Common myeloid progenitor, CD34-positive (primary cell): ENCODE measurements at regions not wholly inside any gene's neighbourhood (a gene's known extent, or its start where the extent isn't known, plus 50 kb on each side); places are given as distances from the start of the nearest gene placed in this dataset.

Experiments
- CTCF ChIA-PET: fragments of 350-600 bp; sonication (Branson Sonifier 250); formaldehyde crosslinking; loops from one replicate; lab custom pipeline; 2021; ENCODE audit warnings: antibody characterized with exemption; lab: Charles Lee
- POLR2A ChIA-PET: fragments of 350-600 bp; sonication (Branson Sonifier 250); formaldehyde crosslinking; loops from one replicate; lab custom pipeline; 2021; ENCODE audit warnings: antibody characterized with exemption; lab: Charles Lee
- DNase-seq, 3 donors: peaks; one replicate each; pipeline versions ENCODE4 v3.0.0 to v3.0.0-alpha.2; 2013
- H3K27ac ChIP-seq, 2 experiments: 1 replicate in 1 of 2; 2 replicates in 1 of 2; pipeline ENCODE4 v1.7.0; 2013; ENCODE audit warnings: inconsistent platforms in 2 of 2, low read length in 2 of 2, mild to moderate bottlenecking in 2 of 2, low read depth in 1 of 2, moderate library complexity in 1 of 2; ENCODE audit not compliant: severe bottlenecking in 2 of 2, insufficient read depth in 1 of 2, poor library complexity in 1 of 2
- H3K27me3 ChIP-seq, 5 experiments: replicated peaks in 2 of 5; 1 replicate in 3 of 5; 2 replicates in 2 of 5; pipeline versions ENCODE4 v1.6.1 to v1.7.0; 2013; ENCODE audit warnings: low read length in 4 of 5, mild to moderate bottlenecking in 2 of 5, moderate library complexity in 2 of 5, inconsistent platforms in 1 of 5; ENCODE audit not compliant: insufficient read depth in 5 of 5, control insufficient read depth in 4 of 5
- H3K36me3 ChIP-seq, 4 experiments: 1 replicate in 2 of 4; 2 replicates in 2 of 4; pipeline versions ENCODE4 v1.6.1 to v1.7.0; 2013; ENCODE audit warnings: low read length in 3 of 4, control low read depth in 1 of 4, mild to moderate bottlenecking in 1 of 4; ENCODE audit not compliant: control insufficient read depth in 4 of 4, insufficient read depth in 4 of 4
- H3K4me1 ChIP-seq, 4 experiments: 1 replicate in 3 of 4; 2 replicates in 1 of 4; pipeline versions ENCODE4 v1.6.1 to v1.7.1; 2013; ENCODE audit warnings: low read length in 3 of 4, mild to moderate bottlenecking in 3 of 4, control low read depth in 1 of 4, inconsistent platforms in 1 of 4, moderate library complexity in 1 of 4; ENCODE audit not compliant: control insufficient read depth in 4 of 4, insufficient read depth in 4 of 4; ENCODE audit errors: control extremely low read depth in 1 of 4
- H3K4me3 ChIP-seq, 7 experiments: 1 replicate in 4 of 7; 2 replicates in 3 of 7; pipeline versions ENCODE4 v1.5.1 to v1.7.0; 2013; ENCODE audit warnings: mild to moderate bottlenecking in 7 of 7, low read length in 6 of 7, moderate library complexity in 6 of 7, inconsistent platforms in 2 of 7, low read depth in 2 of 7, control low read depth in 1 of 7; ENCODE audit not compliant: insufficient read depth in 4 of 7, control insufficient read depth in 1 of 7; ENCODE audit errors: extremely low read depth in 1 of 7
- H3K9me3 ChIP-seq, 5 experiments: 1 replicate in 4 of 5; 2 replicates in 1 of 5; pipeline versions ENCODE4 v1.6.1 to v1.7.1; 2013; ENCODE audit warnings: low read length in 4 of 5, mild to moderate bottlenecking in 2 of 5, inconsistent platforms in 1 of 5, low read depth in 1 of 5, moderate library complexity in 1 of 5; ENCODE audit not compliant: control insufficient read depth in 4 of 5, insufficient read depth in 2 of 5; ENCODE audit errors: control extremely low read depth in 1 of 5
- WGBS: methylation state at CpG from one replicate; pipeline ENCODE4 v1.1.5; 2013; ENCODE audit not compliant: insufficient coverage; 5-methylcytosine and 5-hydroxymethylcytosine counted together

DNA sequence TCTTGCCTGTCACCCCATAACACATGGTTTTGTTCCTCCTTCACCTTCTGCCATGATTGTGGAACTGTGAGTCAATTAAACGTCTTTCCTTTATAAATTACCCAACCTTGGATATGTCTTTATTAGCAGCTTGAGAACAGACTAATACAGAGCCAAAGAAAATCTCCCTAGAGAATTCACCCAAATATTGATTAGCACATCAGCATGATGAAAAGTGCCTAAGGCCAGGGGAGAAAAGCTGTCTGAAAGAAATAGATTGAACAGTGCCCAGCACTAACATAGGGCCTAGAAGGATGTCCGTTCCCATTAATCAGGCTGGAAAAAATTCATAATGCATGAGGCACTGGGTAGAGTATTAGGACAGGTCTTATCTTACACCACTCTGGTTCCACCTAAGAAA, 111.9 kb upstream of the CALN1 start:
- CTCF ChIA-PET = no interaction called here
- Histone ChIP-seq H3K27ac (no peak overlapping the region), H3K4me1 (no peaks in the 10 kb centered on the region), H3K4me3 (no peak overlapping the region), H3K27me3 (no peaks in the 10 kb centered on the region), H3K9me3 (no peaks in the 10 kb centered on the region), H3K36me3 (no peaks in the 10 kb centered on the region)
- no peak for DNase-seq
- WGBS = 100% methylated on average over 2 of the region's 2 CpGs
- POLR2A ChIA-PET = no interaction called here

DNA sequence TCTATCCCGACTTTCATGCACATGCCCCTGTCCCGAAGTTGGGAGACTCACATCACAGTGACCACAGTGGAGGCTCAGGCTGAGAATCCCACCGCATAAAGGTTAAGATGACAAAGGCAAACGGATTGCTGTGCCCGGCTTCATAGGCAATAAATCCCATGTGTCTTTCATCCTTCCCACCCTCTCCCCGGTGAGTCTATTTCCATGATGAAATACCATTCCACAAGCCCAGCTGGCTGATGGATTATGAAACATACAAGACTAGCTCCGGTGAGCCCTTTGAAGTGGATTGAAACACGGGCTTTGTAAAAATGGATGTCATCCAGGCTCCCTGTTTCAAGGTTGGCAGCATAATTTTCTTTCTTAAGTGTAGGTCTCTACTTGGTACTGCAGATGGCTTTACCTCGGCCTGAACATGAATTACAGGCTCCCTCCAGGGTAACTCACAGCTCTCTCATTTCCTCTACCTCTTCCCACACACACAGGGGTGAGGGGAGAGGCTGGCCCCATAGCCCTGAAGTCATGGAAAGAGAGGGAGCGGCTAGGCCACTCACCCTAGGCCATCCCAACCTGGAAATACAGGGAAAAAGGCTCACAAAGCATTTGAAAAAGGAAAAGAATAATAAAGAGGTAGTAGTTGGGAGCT, 92.0 kb upstream of the CALN1 start:
- Histone ChIP-seq H3K36me3 (no peaks in the 10 kb centered on the region), H3K9me3 (no peaks in the 10 kb centered on the region), H3K27me3 (no peaks in the 10 kb centered on the region), H3K4me3 (no peak overlapping the region), H3K27ac (no peak overlapping the region), H3K4me1 (no peaks in the 10 kb centered on the region)
- 88% methylated on average over 6 of the region's 10 CpGs for WGBS
- CTCF ChIA-PET = interaction anchor here (2.5 kb wide), 1 partner anchor 9 kb away, joined by 7 read pairs; no protein-coding TSS in a partner anchor
- no peak for DNase-seq
- POLR2A ChIA-PET = no interaction called here

DNA sequence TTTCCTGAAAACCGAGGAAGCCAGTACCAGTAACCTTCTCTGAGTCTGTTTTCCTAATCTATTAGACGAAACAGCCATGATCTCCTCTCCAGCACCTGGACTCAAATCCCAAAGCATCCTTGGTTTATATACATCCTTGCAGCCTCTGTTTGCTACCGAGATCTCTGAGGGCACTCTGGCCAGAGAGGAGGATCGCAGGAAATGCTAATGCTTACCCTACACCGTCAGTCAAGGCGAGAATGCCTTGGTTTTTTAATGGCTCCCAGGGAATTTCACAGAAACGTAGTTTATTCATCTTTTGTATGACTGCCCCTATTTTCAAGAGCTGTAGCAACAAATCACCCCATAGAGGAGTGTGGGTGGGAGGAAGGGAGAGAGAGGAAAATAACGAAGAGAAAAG, 91.5 kb upstream of the CALN1 start:
- ChIA-PET POLR2A (interaction anchor here (0.8 kb wide), 1 partner anchor 347 kb away, joined by 3 read pairs; no protein-coding TSS in a partner anchor), CTCF (interaction anchor here (2.5 kb wide), 1 partner anchor 9 kb away, joined by 7 read pairs; no protein-coding TSS in a partner anchor)
- Histone ChIP-seq H3K27me3 (no peaks in the 10 kb centered on the region), H3K4me1 (no peaks in the 10 kb centered on the region), H3K4me3 (no peak overlapping the region), H3K27ac (no peak overlapping the region), H3K36me3 (no peaks in the 10 kb centered on the region), H3K9me3 (no peaks in the 10 kb centered on the region)
- no peak for DNase-seq
- 77% methylated on average over 6 of the region's 8 CpGs for WGBS

DNA sequence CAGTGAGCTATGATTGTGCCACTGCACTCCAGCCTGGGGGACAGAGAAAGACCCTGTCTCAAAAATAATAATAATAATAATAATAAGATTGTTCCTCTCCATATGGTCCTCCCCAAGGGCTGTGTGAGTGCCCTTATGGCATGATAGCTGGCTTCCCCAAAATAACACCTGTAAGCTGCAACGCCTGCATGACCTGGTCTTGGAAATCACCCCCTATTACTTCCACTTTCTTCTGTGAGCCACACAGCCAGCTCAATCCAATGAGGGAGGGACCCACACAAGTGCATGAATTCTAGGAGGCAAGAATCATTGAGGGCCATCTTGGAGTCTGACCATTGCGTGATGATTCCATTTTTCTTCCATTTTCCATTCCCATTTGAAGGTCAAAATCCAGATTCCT, 82.7 kb upstream of the CALN1 start:
- Histone ChIP-seq H3K27me3 (no peaks in the 10 kb centered on the region), H3K4me1 (peaks cover 0 to 2% (median 0%) of the 10 kb centered on the region in 4 experiments), H3K27ac (no peak overlapping the region), H3K4me3 (no peak overlapping the region), H3K36me3 (no peaks in the 10 kb centered on the region), H3K9me3 (peaks cover 0 to 7% (median 4%) of the 10 kb centered on the region in 5 experiments)
- DNase-seq = peak in 2 of 3 donors; percentile 29 to 41
- WGBS = 94% methylated on average over 2 of the region's 2 CpGs
- POLR2A ChIA-PET = no interaction called here
- CTCF ChIA-PET = interaction anchor here (0.6 to 6.3 kb wide), 19 partner anchors 9 to 760 kb away, joined by 3 to 66 read pairs (median 3); no protein-coding TSS in a partner anchor

DNA sequence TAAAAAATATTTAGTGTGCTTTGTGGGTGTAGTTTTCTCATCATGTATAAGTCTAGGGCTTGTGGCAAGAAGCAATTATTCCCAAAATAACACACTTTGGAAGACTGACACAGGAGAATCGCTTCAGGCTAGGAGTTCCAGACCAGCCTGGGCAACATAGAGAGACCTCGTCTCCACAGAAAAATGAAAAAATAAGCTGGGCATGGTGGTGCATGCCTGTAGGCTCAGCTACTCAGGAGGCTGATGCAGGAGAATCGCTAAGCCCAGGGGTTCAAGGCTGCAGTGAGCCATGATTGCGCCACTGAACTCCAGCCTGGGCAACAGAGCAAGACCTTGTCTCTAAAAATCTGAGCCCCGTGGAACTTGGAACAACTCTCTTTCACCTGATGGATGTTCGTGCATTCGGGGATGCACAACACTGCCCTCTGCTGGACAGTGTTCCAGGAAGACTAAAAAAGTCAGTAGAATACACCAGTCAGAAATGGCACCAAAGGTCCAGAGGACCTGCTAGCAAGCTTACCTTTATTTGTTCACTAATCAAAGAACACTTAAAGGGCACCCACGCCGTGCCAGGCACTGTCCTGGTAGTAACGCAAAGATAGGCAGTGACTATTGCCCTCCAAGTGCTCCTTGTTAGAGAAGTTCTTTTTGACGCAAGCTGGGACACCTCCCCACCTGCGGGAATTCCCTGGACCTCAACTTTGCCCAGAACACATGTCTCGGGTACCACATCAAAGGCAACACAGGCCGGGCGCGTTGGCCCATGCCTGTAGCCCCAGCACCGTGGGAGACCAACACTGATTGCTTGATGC, 81.9 kb upstream of the CALN1 start:
- POLR2A ChIA-PET = no interaction called here
- DNase-seq = peak; percentile 71 to 88 (median 80)
- no peak overlapping the region for H3K27ac ChIP-seq
- WGBS = 38% methylated on average over 11 of the region's 17 CpGs
- no peak overlapping the region for H3K4me3 ChIP-seq
- H3K4me1 ChIP-seq = peaks cover 0 to 2% (median 0%) of the 10 kb centered on the region in 4 experiments
- CTCF ChIA-PET = interaction anchor here (0.8 to 6.3 kb wide), 21 partner anchors 10 to 760 kb away, joined by 3 to 66 read pairs (median 3); no protein-coding TSS in a partner anchor
- H3K27me3 ChIP-seq = no peaks in the 10 kb centered on the region
- no peaks in the 10 kb centered on the region for H3K36me3 ChIP-seq
- H3K9me3 ChIP-seq = peaks cover 0 to 7% (median 6%) of the 10 kb centered on the region in 5 experiments

DNA sequence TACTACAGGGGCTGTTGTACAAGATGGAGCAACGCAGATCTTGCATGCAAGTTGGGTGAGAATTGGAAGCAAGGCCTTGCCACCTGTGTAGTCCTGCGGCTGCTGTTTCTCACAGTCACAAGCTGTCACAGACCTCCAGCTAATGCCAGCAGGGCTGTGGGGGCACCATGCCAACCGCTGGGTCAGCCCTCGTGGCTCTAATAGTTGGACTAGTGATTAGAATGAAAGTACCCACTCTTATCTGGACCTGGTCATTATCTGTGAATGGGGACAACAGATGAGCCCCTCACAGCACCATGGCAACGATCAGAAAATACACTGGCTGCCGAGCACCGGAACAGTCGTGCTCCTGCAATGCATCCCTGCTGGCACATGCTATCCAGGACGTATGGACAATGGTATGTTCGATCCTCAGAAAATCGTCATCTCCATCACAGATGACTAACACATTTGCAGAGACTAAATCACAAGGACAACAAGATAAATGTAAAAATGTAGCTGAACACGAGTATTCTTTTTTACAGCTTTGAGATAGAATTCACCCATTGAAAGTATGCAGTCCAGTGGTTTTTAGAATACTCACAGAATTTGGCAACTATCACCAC, 80.4 kb upstream of the CALN1 start:
- Histone ChIP-seq H3K27ac (no peak overlapping the region), H3K4me3 (no peak overlapping the region), H3K4me1 (peaks cover 0 to 2% (median 0%) of the 10 kb centered on the region in 4 experiments), H3K9me3 (peaks cover 0 to 7% (median 3%) of the 10 kb centered on the region in 5 experiments), H3K36me3 (no peaks in the 10 kb centered on the region), H3K27me3 (no peaks in the 10 kb centered on the region)
- no peak for DNase-seq
- POLR2A ChIA-PET = no interaction called here
- WGBS = 94% methylated on average over 11 of the region's 12 CpGs
- CTCF ChIA-PET = interaction anchor here (1.4 to 6.3 kb wide), 4 partner anchors 8 to 740 kb away, joined by 3 to 66 read pairs (median 6); no protein-coding TSS in a partner anchor
